HPDE6-E6E7 (cell line): ENCODE measurements at regions not wholly inside any gene's neighbourhood (a gene's known extent, or its start where the extent isn't known, plus 50 kb on each side); places are given as distances from the start of the nearest gene placed in this dataset.
"Not testable (repeated sequence)": the region's sequence is repeated elsewhere in the genome, so short reads cannot be mapped to it uniquely, and the experiment has no call there.

Source experiments
- DNase-seq: peaks from one replicate; pipeline ENCODE4 v3.0.0; 2011; ENCODE audit warnings: missing footprints; ENCODE audit errors: extremely low spot score

DNA sequence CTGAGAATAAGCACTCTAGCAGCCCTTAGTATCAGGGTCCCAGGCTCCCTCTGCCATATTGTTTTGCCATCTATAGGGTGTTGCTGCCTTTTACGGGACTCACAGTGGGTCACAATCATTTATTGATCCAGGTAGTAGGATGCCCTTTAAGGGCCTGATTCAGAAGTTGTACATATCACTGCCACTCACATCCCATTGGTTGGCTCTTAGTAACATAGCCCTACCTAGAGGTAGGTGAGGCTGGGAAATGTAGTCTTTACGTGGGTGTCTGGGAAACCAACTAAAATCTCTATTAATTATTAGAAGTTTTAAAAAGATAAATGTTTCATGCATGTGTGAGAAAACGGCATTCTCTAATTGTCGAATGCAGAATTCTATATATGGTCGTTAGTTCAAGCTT is 78.8 kb upstream of the ATP5PO start:
- no peak for DNase-seq

GRCh38 chr21:33993286-33994231 is 78.0 kb upstream of the ATP5PO start:
- DNase-seq: no peak

DNA sequence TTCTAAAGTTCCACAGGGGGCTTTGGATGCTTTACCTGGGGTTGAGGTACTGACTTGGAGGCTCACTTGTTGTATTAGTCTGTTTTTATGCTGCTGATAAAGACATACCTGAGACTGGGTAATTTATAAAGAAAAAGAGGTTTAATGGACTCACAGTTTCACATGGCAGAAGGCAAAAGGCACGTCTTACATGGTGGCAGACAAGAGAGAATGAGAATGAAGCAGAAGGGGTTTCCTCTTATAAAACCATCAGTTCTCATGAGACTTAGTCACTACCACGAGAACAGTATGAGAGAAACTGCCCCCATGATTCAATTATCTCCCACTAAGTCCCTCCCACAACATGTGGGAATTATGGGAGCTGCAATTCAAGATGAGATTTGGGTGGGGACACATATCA is 76.8 kb upstream of the ATP5PO start:
- not testable (repeated sequence) for DNase-seq

DNA sequence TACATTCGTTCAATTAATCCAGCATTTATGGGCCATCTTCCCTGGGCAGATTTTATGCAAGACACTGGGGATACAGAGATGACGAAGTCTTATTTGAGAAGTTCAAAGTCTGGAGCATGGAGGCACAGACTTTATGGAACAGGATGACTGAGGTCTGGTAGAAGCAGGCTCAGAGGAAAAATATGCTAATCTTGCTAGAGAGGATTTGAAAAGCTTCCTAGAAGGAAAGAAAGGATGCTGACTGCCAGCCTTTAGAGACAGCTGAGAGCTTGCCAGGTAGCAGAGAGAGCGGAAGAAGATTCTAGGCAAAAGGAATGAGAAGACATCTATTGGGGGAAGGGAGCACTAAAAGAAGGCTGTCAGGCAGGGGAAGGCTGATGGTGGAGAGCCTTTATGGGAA is 75.5 kb upstream of the ATP5PO start:
- no peak for DNase-seq

GRCh38 chr21:33989440-33989839 is 73.8 kb upstream of the ATP5PO start:
- no peak for DNase-seq

DNA sequence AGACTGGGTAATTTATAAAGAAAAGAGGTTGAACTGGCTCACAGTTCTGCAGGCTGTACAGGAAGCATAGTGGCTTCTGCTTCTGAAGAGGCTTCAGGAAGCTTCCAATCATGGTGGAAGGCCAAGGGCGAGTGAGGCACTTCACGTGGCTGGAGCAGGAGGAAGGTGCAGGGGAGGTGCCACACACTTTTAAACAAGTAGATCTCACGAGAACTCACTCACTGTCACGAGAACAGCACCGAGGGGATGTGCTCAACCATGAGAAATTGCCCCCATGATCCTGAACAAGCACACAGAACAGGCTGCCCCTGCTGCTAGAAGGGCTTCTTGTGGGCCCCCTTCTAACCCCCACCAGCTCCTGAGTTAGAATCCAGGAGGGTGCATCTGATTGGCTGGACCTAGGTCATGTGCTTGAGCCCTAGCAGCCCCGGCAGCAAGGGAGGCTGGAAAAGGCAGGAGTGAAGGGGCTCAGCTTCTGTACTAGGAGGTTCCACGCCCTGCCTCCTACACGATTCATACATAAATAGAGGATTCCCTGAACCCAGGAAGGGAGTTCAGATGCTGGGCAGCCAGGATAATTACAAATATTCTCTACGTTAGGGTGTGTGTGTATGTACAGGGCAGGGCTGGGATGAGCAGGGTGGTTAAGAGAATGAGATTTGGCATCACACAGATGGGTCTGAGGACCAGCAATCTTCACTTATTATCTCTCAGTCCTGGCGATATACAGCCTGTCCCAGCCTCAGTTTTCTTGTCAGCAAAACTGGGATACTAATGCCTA is 72.8 kb upstream of the ATP5PO start:
- DNase-seq: no peak

GRCh38 chr21:33987461-33987860 is 71.9 kb upstream of the ATP5PO start:
- DNase-seq: no peak

DNA sequence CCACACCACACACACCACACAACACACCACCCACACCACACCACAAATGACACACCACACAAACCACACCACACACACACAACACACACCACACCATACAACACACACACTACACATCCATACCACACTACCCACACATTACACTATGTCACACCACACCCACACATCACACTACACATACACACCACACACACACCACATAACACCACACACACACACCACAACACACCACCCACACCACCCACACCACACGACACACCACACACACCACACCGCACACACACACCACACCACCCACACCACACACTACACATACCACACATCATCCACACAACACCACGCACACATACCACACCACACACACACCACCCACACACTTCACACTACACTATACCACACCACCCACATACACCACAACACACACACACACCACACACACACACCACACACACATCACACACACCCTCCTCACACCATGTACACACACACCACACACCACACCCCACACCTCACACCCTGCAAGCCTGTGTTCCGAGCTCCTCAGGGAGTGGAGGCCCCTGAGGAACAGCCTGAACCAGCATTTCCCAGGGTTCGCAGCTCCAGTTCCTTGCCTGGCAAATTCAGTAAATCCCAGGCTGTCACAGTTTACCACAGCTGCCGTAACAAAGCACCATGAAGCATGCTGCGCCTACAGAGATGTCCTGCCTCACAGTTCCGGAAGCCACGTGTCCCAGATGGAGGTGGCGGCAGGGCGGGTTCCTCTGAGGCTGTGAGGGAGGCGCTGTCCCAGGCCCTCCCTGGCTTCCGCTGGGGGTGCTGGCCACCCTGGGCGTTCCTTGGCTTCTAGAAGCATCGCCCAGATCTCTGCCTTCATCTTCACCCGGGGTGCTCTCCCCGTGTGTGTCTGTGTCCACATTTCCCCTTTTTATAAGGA is 69.8 kb upstream of the ATP5PO start:
- DNase-seq: no peak

DNA sequence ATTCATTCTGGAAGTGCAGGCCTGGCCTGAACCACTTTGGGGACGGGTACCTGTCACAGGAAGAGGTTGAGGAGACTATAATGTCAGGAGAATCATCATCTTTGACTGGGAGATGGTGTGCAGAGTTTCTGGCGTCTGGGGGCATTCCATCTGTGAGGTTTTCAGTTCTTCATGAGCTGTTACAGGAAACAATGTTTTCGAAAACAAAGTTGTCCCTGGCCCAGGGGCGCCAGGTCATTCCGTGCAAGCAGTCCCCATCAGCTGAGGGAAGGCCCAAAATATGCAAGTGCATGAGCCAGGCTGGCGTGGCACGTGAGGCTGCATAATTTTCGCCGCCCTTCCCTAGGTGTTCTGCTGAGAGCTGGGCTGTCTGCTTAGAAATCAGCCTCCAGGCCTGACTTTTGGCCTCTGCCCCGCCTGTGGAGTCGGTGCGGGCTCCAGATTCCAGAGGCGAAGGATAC is 68.4 kb upstream of the ATP5PO start:
- no peak for DNase-seq

- DNase-seq: no peak
These were observed 65.9 kb upstream of the ATP5PO start for GRCh38 chr21:33981391-33982101.

- DNase-seq: no peak
These were observed 64.8 kb upstream of the ATP5PO start for GRCh38 chr21:33980276-33980916.

GRCh38 chr21:33978585-33978984 is 63.0 kb upstream of the ATP5PO start:
- DNase-seq: no peak

DNA sequence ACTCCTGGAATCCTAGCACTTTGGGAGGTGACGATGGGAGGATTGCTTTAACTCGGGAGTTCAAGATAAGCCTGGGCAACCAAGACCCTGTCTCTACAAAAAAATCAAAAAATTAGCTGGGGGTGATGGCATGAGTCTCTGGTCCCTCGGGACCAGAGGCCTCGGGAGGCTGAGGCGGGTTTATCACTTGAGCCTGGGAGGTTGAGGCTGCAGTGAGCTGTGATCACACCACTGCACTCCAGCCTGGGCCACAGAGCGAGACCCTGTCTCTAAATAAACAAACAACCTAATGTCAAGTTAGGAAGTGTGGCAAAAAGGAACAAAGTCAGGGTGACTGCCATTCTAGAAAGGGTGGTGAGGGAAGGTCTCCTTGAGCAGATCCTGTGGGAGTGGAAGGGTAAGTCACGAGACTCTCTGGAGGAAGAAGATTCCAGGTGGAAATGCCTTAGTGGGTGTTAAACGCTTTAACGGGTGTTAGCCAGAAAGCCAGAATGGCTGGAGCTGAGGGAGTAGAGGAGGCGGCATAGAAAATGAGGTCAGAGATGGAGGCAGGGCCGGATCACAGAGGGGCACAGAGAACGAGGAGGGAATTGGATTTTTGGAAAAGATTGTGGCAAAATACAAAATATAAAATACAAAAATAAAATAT is 62.2 kb upstream of the ATP5PO start:
- DNase-seq: no peak

- DNase-seq: no peak
These were observed 61.6 kb upstream of the ATP5PO start for GRCh38 chr21:33977017-33977720.

DNA sequence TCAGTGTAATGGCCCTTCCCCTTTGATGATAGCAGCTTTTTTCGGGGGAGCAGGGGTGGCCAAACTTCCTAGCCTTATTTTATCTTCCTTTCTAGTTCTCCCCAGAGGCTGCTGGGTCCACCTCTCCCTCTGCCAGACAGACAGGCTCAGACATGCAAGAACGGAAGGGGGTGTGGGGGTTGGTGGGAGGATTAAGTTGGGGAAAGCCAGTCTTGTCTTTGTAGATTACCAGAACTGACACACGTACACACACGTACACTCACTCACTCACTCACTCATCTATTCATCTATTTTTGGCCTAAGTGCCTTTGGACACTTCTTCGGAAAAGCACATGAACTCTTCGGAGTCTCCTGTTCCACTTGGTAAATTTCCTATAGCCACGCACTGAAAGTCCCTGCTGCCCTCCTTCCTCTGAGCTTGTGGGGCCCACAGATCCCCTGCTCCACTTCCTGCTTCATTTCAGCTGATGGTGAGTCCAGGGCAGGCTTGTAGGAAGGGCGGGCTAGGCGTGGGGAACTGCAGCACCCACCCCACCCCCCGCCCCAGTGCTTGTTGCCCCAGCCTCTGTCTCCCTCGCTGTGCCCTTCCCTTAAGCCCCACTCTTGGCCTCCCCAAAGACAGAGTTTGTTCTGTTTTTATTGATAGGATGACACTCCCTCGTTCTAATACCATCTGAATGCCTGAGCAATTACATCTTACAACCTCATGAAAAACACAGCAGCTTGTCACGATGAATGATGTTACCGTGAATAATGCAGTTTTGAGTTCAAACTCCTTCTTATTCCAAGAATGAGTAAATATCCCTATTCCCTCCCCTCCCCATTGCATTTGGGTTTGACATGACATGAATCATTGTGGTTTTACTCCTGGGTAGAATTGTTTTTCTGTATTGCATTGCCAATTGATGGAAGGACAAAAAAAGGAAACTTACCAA is 60.7 kb upstream of the ATP5PO start:
- DNase-seq: peak; percentile 88

GRCh38 chr21:33975548-33976081 is 60.0 kb upstream of the ATP5PO start:
- peak; percentile 66 for DNase-seq

DNA sequence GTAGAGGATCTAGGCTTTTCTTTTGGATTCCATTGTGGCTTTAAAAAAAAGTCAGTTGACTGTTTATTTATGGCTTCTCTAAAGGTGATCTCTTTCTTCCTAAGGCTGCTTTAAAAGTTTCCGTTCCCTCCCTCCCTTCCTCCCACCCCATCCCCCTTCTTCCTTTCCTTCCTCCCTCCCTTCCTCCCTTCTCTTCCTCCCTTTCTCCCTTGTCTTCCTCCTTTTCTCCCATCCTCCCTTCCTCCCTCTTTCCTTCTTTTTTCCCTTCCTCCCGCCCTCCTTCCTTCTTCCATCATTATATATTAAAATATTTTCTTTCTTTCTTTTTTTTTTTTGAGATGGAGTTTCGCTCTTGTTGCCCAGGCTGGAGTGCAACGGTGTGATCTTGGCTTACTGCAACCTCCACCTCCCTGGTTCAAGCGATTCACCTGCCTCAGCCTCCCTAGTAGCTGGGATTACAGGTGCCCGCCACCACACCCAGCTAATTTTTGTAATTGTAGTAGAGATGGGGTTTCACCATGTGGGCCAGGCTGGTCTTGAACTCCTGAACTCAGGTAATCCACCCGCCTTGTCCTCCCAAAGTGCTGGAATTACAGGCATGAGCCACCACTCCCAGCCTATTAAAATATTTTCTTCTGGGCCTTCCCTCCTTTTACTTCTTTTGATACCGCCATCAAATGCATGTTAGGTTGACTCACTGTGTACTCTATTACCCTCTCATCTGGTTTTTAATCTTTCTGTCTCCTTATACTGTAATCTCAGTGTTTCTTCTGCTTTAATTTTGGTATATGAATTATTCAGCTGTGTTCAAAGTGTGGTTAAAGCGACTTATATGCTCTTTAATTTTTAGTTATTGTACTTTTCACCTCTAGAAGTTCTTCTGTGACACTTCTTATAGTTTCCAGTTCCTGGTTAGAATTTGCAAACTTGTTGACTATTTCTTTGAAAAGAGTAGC is 59.2 kb upstream of the ATP5PO start:
- DNase-seq: no peak
